K562 (cell line): ENCODE measurements at regions not wholly inside any gene's neighbourhood (a gene's known extent, or its start where the extent isn't known, plus 50 kb on each side); places are given as distances from the start of the nearest gene placed in this dataset.

ENCODE experiments used
- ATAC-seq: fragments of 200-7000 bp; cut with Tn5 transposase; 3 replicates; pipeline ENCODE4 v1.9.1; 2020; ENCODE audit warnings: moderate library complexity
- BruUV-seq: library from RNA; stranded (reverse); fragments of 400-500 nt; replicated peaks from 2 replicates; lab custom pipeline; 2021; lab: Mats Ljungman, UMichigan
- CTCF ChIA-PET: fragments of 300-600 bp; formaldehyde crosslinking; extraction: SDS; loops from one replicate; lab custom pipeline; 2021; ENCODE audit warnings: low intra/inter-chr PET ratio; lab: Yijun Ruan, JAX
- POLR2A ChIA-PET: fragments of 300-600, 350-650 bp; sonication (Branson Sonifier 250); formaldehyde crosslinking; extraction: SDS; loops from one replicate; lab custom pipeline; 2021; ENCODE audit warnings: antibody characterized with exemption, inconsistent platforms; lab: Yijun Ruan, JAX
- DNase-seq, 4 experiments: peaks; one replicate each; pipeline versions ENCODE4 v3.0.0 to v3.0.0-alpha.2; 2011 to 2018; ENCODE audit warnings: low spot score in 3 of 4, mixed read lengths in 3 of 4; ENCODE audit errors: extremely low read depth in 1 of 4
- FAIRE-seq: peaks from 2 replicates; lab custom pipeline; 2011; peaks lifted over from hg19 to GRCh38; lab: Jason Lieb, UNC
- H2AFZ ChIP-seq: 2 replicates; pipeline ENCODE4 v1.6.0; 2011; ENCODE audit warnings: low read depth, low read length, control low read depth, inconsistent platforms
- H3K27ac ChIP-seq: fragments of 200-600 bp; 3 replicates; pipeline ENCODE4 v1.8.0; 2011; ENCODE audit warnings: low read depth, mild to moderate bottlenecking, control low read depth, inconsistent platforms, low read length, moderate library complexity, mixed read lengths; ENCODE audit errors: extremely low read depth
- H3K27me3 ChIP-seq, 2 experiments: fragments of 300-600 bp in 1 of 2; 2 replicates in 1 of 2; 3 replicates in 1 of 2; pipeline versions ENCODE4 v1.6.0 to v1.8.0; 2011; ENCODE audit warnings: inconsistent platforms in 2 of 2, low read length in 2 of 2, mild to moderate bottlenecking in 1 of 2, mixed read lengths in 1 of 2, moderate library complexity in 1 of 2; ENCODE audit not compliant: control insufficient read depth in 2 of 2, insufficient read depth in 2 of 2
- H3K36me3 ChIP-seq: fragments of 300-600 bp; 3 replicates; pipeline ENCODE4 v1.8.0; 2011; ENCODE audit warnings: mild to moderate bottlenecking, low read length, inconsistent platforms; ENCODE audit not compliant: control insufficient read depth, insufficient read depth
- H3K4me1 ChIP-seq, 2 experiments: fragments of 200-600 bp in 1 of 2; replicated peaks in 1 of 2; 2 replicates in 1 of 2; 3 replicates in 1 of 2; pipeline versions ENCODE4 v1.5.1 to v1.8.0; 2011; ENCODE audit warnings: inconsistent platforms in 2 of 2, low read length in 2 of 2, mild to moderate bottlenecking in 1 of 2, mixed read lengths in 1 of 2, moderate library complexity in 1 of 2; ENCODE audit not compliant: control insufficient read depth in 2 of 2, insufficient read depth in 2 of 2
- H3K4me2 ChIP-seq: 2 replicates; pipeline ENCODE4 v1.6.1; 2011; ENCODE audit warnings: low read length, control low read depth, inconsistent platforms, mixed read lengths; ENCODE audit not compliant: insufficient read depth
- H3K4me3 ChIP-seq: fragments of 200-600 bp; sonication (generic), shearing (Covaris generic); 2 replicates; pipeline ENCODE4 v1.5.1; 2016; ENCODE audit warnings: control low read depth, inconsistent platforms
- H3K79me2 ChIP-seq: fragments of 200-600 bp; 3 replicates; pipeline ENCODE4 v1.8.0; 2011; ENCODE audit warnings: low read length, inconsistent platforms; ENCODE audit not compliant: control insufficient read depth, insufficient read depth
- H3K9ac ChIP-seq, 2 experiments: 2 replicates each; pipeline versions ENCODE4 v1.6.0 to v1.6.1; 2011; ENCODE audit warnings: low read depth in 2 of 2, low read length in 2 of 2, control low read depth in 1 of 2, inconsistent platforms in 1 of 2, mild to moderate bottlenecking in 1 of 2, mixed read lengths in 1 of 2; ENCODE audit not compliant: insufficient read depth in 1 of 2
- H3K9me1 ChIP-seq: one replicate; pipeline ENCODE4 v1.6.0; 2011; ENCODE audit warnings: inconsistent platforms, mild to moderate bottlenecking, low read length, moderate library complexity; ENCODE audit not compliant: control insufficient read depth, insufficient read depth
- H3K9me3 ChIP-seq: replicated peaks from 2 replicates; pipeline ENCODE4 v1.5.1; 2011; ENCODE audit warnings: low read depth, low read length, inconsistent platforms; ENCODE audit not compliant: control insufficient read depth, insufficient read depth
- H4K20me1 ChIP-seq: replicated peaks from 2 replicates; pipeline ENCODE4 v1.6.1; 2011; ENCODE audit warnings: low read length, inconsistent platforms, mixed read lengths; ENCODE audit not compliant: control insufficient read depth, insufficient read depth
- ARNT ChIP-seq, 2 experiments: fragments of 450-650 bp; IDR thresholded peaks; 2 replicates each; pipeline ENCODE4 v1.6.1; 2016; ENCODE audit warnings: mild to moderate bottlenecking in 1 of 2
- BRF1 ChIP-seq: IDR thresholded peaks from 3 replicates; pipeline ENCODE4 v1.6.1; 2011; ENCODE audit warnings: borderline replicate concordance, mild to moderate bottlenecking; ENCODE audit not compliant: insufficient read length; ENCODE audit errors: extremely low read depth
- E2F5 ChIP-seq: sonication (generic); formaldehyde crosslinking; IDR thresholded peaks from 2 replicates; pipeline ENCODE4 v1.8.0; 2022; ENCODE audit warnings: mild to moderate bottlenecking, missing genetic modification reagents
- MIER1 ChIP-seq: fragments of 450-650 bp; IDR thresholded peaks from 2 replicates; pipeline ENCODE4 v1.6.1; 2016; ENCODE audit warnings: antibody characterized with exemption, mild to moderate bottlenecking, low read depth
- NEUROD1 ChIP-seq: fragments of 150-350 bp; IDR thresholded peaks from 2 replicates; pipeline ENCODE4 v1.6.1; 2014; ENCODE audit warnings: borderline replicate concordance, low read length, low read depth; ENCODE audit not compliant: partially characterized antibody
- SMARCA5 ChIP-seq: fragments of 450-650 bp; IDR thresholded peaks from 2 replicates; pipeline ENCODE4 v1.6.1; 2016
- ZNF263 ChIP-seq: sonication (generic); formaldehyde crosslinking; IDR thresholded peaks from 2 replicates; pipeline ENCODE4 v1.8.0; 2022; ENCODE audit warnings: mild to moderate bottlenecking, missing genetic modification reagents, borderline replicate concordance
- WGBS: fragments of 100-300 bp; shearing (Covaris generic); methylation state at CpG from one replicate; pipeline ENCODE4 v1.1.6; 2016; ENCODE audit warnings: low coverage, mixed read lengths; ENCODE audit not compliant: insufficient coverage; ENCODE audit errors: missing lambda C conversion rate; 5-methylcytosine and 5-hydroxymethylcytosine counted together
- in situ Hi-C: fragments of 300-500 bp; cut with MboI; formaldehyde crosslinking; loops from 4 replicates; pipeline ENCODE4 v1.15.0; 2018; ENCODE audit warnings: inconsistent platforms, mixed read lengths
- intact Hi-C: fragments of 100-400 bp; cut with micrococcal nuclease; formaldehyde crosslinking; loops from 2 replicates; pipeline ENCODE4 v1.14.2; 2022
- TF ChIP-seq, protein P1 (sequence below): sonication (generic); formaldehyde crosslinking; IDR thresholded peaks from 2 replicates; pipeline ENCODE4 v1.8.0; 2023; ENCODE audit warnings: mild to moderate bottlenecking, missing genetic modification reagents
- TF ChIP-seq, protein P2 (sequence below), 2 experiments: fragments of 200-800 bp in 1 of 2; sonication (Bioruptor generic) in 1 of 2; sonication (generic) in 1 of 2; formaldehyde crosslinking in 1 of 2; IDR thresholded peaks in 1 of 2; conservative IDR thresholded peaks in 1 of 2; 2 replicates each; pipeline versions ENCODE4 v1.5.0 to v1.6.1; 2016 to 2020; ENCODE audit warnings: missing compliant biosample characterization in 1 of 2, missing genetic modification characterization in 1 of 2, missing genetic modification reagents in 1 of 2
- TF ChIP-seq, protein P3 (sequence below): fragments of 450-650 bp; formaldehyde crosslinking; IDR thresholded peaks from 2 replicates; pipeline ENCODE4 v1.4.0; 2020; ENCODE audit warnings: mild to moderate bottlenecking, mixed read lengths

- Histone ChIP-seq H2AFZ (no peak overlapping the region), H3K79me2 (no peaks in the 10 kb centered on the region), H4K20me1 (no peaks in the 10 kb centered on the region), H3K9me3 (no peaks in the 10 kb centered on the region), H3K4me1 (no peaks in the 10 kb centered on the region), H3K9ac (no peak overlapping the region), H3K27me3 (no peaks in the 10 kb centered on the region; a peak in 1 of 5 replicates), H3K9me1 (no peaks in the 10 kb centered on the region), H3K4me2 (no peak overlapping the region), H3K4me3 (no peak overlapping the region), H3K36me3 (no peaks in the 10 kb centered on the region), H3K27ac (no peak overlapping the region)
- ChIA-PET POLR2A (no interaction called here), CTCF (no interaction called here)
- 4% methylated on average over 4 of the region's 4 CpGs for WGBS
- no peak for ATAC-seq
- TF ChIP-seq, protein P1, sequence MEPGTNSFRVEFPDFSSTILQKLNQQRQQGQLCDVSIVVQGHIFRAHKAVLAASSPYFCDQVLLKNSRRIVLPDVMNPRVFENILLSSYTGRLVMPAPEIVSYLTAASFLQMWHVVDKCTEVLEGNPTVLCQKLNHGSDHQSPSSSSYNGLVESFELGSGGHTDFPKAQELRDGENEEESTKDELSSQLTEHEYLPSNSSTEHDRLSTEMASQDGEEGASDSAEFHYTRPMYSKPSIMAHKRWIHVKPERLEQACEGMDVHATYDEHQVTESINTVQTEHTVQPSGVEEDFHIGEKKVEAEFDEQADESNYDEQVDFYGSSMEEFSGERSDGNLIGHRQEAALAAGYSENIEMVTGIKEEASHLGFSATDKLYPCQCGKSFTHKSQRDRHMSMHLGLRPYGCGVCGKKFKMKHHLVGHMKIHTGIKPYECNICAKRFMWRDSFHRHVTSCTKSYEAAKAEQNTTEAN: no peak
- TF ChIP-seq, protein P2, sequence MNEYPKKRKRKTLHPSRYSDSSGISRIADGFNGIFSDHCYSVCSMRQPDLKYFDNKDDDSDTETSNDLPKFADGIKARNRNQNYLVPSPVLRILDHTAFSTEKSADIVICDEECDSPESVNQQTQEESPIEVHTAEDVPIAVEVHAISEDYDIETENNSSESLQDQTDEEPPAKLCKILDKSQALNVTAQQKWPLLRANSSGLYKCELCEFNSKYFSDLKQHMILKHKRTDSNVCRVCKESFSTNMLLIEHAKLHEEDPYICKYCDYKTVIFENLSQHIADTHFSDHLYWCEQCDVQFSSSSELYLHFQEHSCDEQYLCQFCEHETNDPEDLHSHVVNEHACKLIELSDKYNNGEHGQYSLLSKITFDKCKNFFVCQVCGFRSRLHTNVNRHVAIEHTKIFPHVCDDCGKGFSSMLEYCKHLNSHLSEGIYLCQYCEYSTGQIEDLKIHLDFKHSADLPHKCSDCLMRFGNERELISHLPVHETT (CRISPR knock-in tag; conservative IDR thresholded peaks at IDR 0.05 in 1 of 2, IDR thresholded peaks at IDR 0.05 in 1 of 2): no peak
- TF ChIP-seq BRF1 (no peak), MIER1 (no peak), ARNT (IDR thresholded peaks at IDR 0.05) (no peak), NEUROD1 (no peak), E2F5 (no peak), ZNF263 (CRISPR knock-in tag) (no peak), SMARCA5 (no peak)
- TF ChIP-seq, protein P3, sequence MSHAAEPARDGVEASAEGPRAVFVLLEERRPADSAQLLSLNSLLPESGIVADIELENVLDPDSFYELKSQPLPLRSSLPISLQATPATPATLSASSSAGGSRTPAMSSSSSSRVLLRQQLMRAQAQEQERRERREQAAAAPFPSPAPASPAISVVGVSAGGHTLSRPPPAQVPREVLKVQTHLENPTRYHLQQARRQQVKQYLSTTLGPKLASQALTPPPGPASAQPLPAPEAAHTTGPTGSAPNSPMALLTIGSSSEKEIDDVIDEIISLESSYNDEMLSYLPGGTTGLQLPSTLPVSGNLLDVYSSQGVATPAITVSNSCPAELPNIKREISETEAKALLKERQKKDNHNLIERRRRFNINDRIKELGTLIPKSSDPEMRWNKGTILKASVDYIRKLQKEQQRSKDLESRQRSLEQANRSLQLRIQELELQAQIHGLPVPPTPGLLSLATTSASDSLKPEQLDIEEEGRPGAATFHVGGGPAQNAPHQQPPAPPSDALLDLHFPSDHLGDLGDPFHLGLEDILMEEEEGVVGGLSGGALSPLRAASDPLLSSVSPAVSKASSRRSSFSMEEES: no peak
- BruUV-seq: no TSS peak
- DNase-seq: no peak
- no peak for FAIRE-seq
- intact Hi-C loops (no loop called here), in situ Hi-C loops (no loop called here)
Measured at GRCh38 chr10:88122576-88122975, 259.2 kb downstream of the PTEN start.
